Loucy (cell line): ENCODE measurements at regions not wholly inside any gene's neighbourhood (a gene's known extent, or its start where the extent isn't known, plus 50 kb on each side); places are given as distances from the start of the nearest gene placed in this dataset.

Source experiments
- H2AFZ ChIP-seq: fragments of 200-600 bp; sonication (generic); 2 replicates; pipeline ENCODE4 v1.6.0; 2016; ENCODE audit warnings: antibody characterized with exemption, mild to moderate bottlenecking, low read length, moderate library complexity
- H3F3A ChIP-seq: fragments of 200-600 bp; 2 replicates; pipeline ENCODE4 v1.6.0; 2016; ENCODE audit warnings: antibody characterized with exemption, low read depth, mild to moderate bottlenecking
- H3K27me3 ChIP-seq: fragments of 200-600 bp; sonication (generic); 2 replicates; pipeline ENCODE4 v1.6.1; 2014; ENCODE audit warnings: low read length, mild to moderate bottlenecking; ENCODE audit not compliant: insufficient read depth, poor library complexity, severe bottlenecking
- H3K36me3 ChIP-seq: fragments of 200-600 bp; sonication (generic); 2 replicates; pipeline ENCODE4 v1.6.1; 2016; ENCODE audit warnings: low read length; ENCODE audit not compliant: insufficient read depth
- H3K4me1 ChIP-seq: fragments of 200-600 bp; sonication (generic); 2 replicates; pipeline ENCODE4 v1.5.1; 2014; ENCODE audit warnings: low read length, mild to moderate bottlenecking; ENCODE audit not compliant: insufficient read depth, poor library complexity, severe bottlenecking
- H3K4me2 ChIP-seq: fragments of 200-600 bp; sonication (generic); 2 replicates; pipeline ENCODE4 v1.6.0; 2014; ENCODE audit warnings: antibody characterized with exemption, low read length, low read depth, mild to moderate bottlenecking; ENCODE audit not compliant: poor library complexity, severe bottlenecking
- H3K4me3 ChIP-seq: fragments of 200-600 bp; sonication (generic); 2 replicates; pipeline ENCODE4 v1.5.1; 2014; ENCODE audit warnings: low read length, mild to moderate bottlenecking, mixed read lengths; ENCODE audit not compliant: poor library complexity, severe bottlenecking
- H3K79me2 ChIP-seq: fragments of 200-600 bp; sonication (generic); 2 replicates; pipeline ENCODE4 v1.6.1; 2014; ENCODE audit warnings: low read length; ENCODE audit not compliant: insufficient read depth
- H3K9ac ChIP-seq: fragments of 200-600 bp; sonication (generic); 2 replicates; pipeline ENCODE4 v1.6.0; 2014; ENCODE audit warnings: mild to moderate bottlenecking, low read depth, low read length, moderate library complexity; ENCODE audit not compliant: poor library complexity, severe bottlenecking
- H3K9me2 ChIP-seq: fragments of 200-600 bp; sonication (generic); replicated peaks from 2 replicates; pipeline ENCODE4 v1.6.1; 2016; ENCODE audit warnings: low read depth, low read length, mixed read lengths
- H3K9me3 ChIP-seq: fragments of 200-600 bp; sonication (generic); 2 replicates; pipeline ENCODE4 v1.6.1; 2014; ENCODE audit warnings: mild to moderate bottlenecking, antibody characterized with exemption, low read length, low read depth; ENCODE audit not compliant: insufficient read depth
- H4K20me1 ChIP-seq: fragments of 200-600 bp; sonication (generic); 2 replicates; pipeline ENCODE4 v1.6.0; 2014; ENCODE audit warnings: antibody characterized with exemption, low read length, mild to moderate bottlenecking; ENCODE audit not compliant: insufficient read depth, poor library complexity, severe bottlenecking
- CTCF ChIP-seq: fragments of 200-600 bp; sonication (generic); conservative IDR thresholded peaks from 2 replicates; pipeline ENCODE4 v1.5.1; 2014; ENCODE audit warnings: mild to moderate bottlenecking, antibody characterized with exemption, low read length
- EZH2phosphoT487 ChIP-seq: fragments of 200-600 bp; IDR thresholded peaks from 2 replicates; pipeline ENCODE4 v1.6.1; 2018; ENCODE audit warnings: antibody characterized with exemption, mild to moderate bottlenecking, moderate library complexity, borderline replicate concordance

- no peaks in the 10 kb centered on the region for H4K20me1 ChIP-seq
- H3K9me2 ChIP-seq = no peaks in the 10 kb centered on the region
- no peak overlapping the region for H3K4me3 ChIP-seq
- H3F3A ChIP-seq = no peaks in the 10 kb centered on the region
- no peak overlapping the region for H2AFZ ChIP-seq
- H3K9ac ChIP-seq = no peak overlapping the region
- no peaks in the 10 kb centered on the region for H3K79me2 ChIP-seq
- H3K36me3 ChIP-seq = no peaks in the 10 kb centered on the region
- no peak overlapping the region for H3K4me2 ChIP-seq
- no peaks in the 10 kb centered on the region for H3K27me3 ChIP-seq
- H3K4me1 ChIP-seq = no peaks in the 10 kb centered on the region
- no peaks in the 10 kb centered on the region for H3K9me3 ChIP-seq
- TF ChIP-seq EZH2phosphoT487 (no peak), CTCF (no peak)
These were observed 119.1 kb upstream of the DTNBP1 start for GRCh38 chr6:15781890-15782289.

- H3K4me1 ChIP-seq = no peaks in the 10 kb centered on the region
- no peaks in the 10 kb centered on the region for H3K9me3 ChIP-seq
- H2AFZ ChIP-seq = no peak overlapping the region
- H3K36me3 ChIP-seq = no peaks in the 10 kb centered on the region
- H3K4me2 ChIP-seq = no peak overlapping the region
- no peaks in the 10 kb centered on the region for H3K9me2 ChIP-seq
- H3K79me2 ChIP-seq = no peaks in the 10 kb centered on the region
- TF ChIP-seq CTCF = no peak
- no peak for TF ChIP-seq EZH2phosphoT487
- no peak overlapping the region for H3K4me3 ChIP-seq
- H3K9ac ChIP-seq = no peak overlapping the region
- H3K27me3 ChIP-seq = no peaks in the 10 kb centered on the region
- no peaks in the 10 kb centered on the region for H3F3A ChIP-seq
- H4K20me1 ChIP-seq = no peaks in the 10 kb centered on the region
These were observed 118.5 kb upstream of the DTNBP1 start for GRCh38 chr6:15781333-15781732.

GRCh38 chr6:15780437-15780836, 117.6 kb upstream of the DTNBP1 start:
- H3K9me3 ChIP-seq = no peaks in the 10 kb centered on the region
- no peak overlapping the region for H3K9ac ChIP-seq
- no peaks in the 10 kb centered on the region for H3K9me2 ChIP-seq
- H3K4me3 ChIP-seq = no peak overlapping the region
- H3K4me1 ChIP-seq = no peaks in the 10 kb centered on the region
- no peaks in the 10 kb centered on the region for H3K36me3 ChIP-seq
- H3K4me2 ChIP-seq = no peak overlapping the region
- H3K27me3 ChIP-seq = no peaks in the 10 kb centered on the region
- H2AFZ ChIP-seq = no peak overlapping the region
- H3K79me2 ChIP-seq = no peaks in the 10 kb centered on the region
- H4K20me1 ChIP-seq = no peaks in the 10 kb centered on the region
- TF ChIP-seq EZH2phosphoT487 (no peak), CTCF (no peak)
- H3F3A ChIP-seq = no peaks in the 10 kb centered on the region
